WTC11 (cell line): ENCODE measurements at regions not wholly inside any gene's neighbourhood (a gene's known extent, or its start where the extent isn't known, plus 50 kb on each side); places are given as distances from the start of the nearest gene placed in this dataset.

Experiments
- ATAC-seq: fragments of 200-7000 bp; cut with Tn5 transposase; 2 replicates; pipeline ENCODE4 v1.10.0; 2021; ENCODE audit warnings: mild to moderate bottlenecking, moderate library complexity
- CTCF ChIA-PET: fragments of 300-600 bp; sonication (Branson Sonifier 250); formaldehyde crosslinking; loops from one replicate; lab custom pipeline; 2021; ENCODE audit warnings: antibody characterized with exemption; lab: Charles Lee
- POLR2A ChIA-PET: fragments of 350-600 bp; sonication (Branson Sonifier 250); formaldehyde crosslinking; loops from one replicate; lab custom pipeline; 2021; ENCODE audit warnings: antibody characterized with exemption; lab: Charles Lee
- DNase-seq: peaks from one replicate; pipeline ENCODE4 v3.0.0; 2021; ENCODE audit warnings: low spot score
- H3K27ac Mint-ChIP-seq: 2 replicates; pipeline ENCODE4 v1.8.0; 2021; ENCODE audit warnings: mixed read lengths
- H3K27me3 Mint-ChIP-seq: 2 replicates; pipeline ENCODE4 v1.8.0; 2021; ENCODE audit warnings: low read depth, mild to moderate bottlenecking, moderate library complexity, mixed read lengths
- H3K36me3 Mint-ChIP-seq: 2 replicates; pipeline ENCODE4 v1.8.0; 2021; ENCODE audit warnings: mixed read lengths
- H3K4me1 Mint-ChIP-seq: 2 replicates; pipeline ENCODE4 v1.8.0; 2022; ENCODE audit warnings: mixed read lengths
- H3K4me3 Mint-ChIP-seq: 2 replicates; pipeline ENCODE4 v1.8.0; 2021; ENCODE audit warnings: mild to moderate bottlenecking, moderate library complexity, mixed read lengths
- H3K9me3 Mint-ChIP-seq: 2 replicates; pipeline ENCODE4 v1.8.0; 2021; ENCODE audit warnings: mixed read lengths
- ATF3 ChIP-seq: sonication (generic); formaldehyde crosslinking; conservative IDR thresholded peaks from 2 replicates; pipeline ENCODE4 v1.8.1; 2022; ENCODE audit warnings: mild to moderate bottlenecking, missing genetic modification reagents
- E2F1 ChIP-seq: sonication (generic); formaldehyde crosslinking; IDR thresholded peaks from 2 replicates; pipeline ENCODE4 v1.8.0; 2022; ENCODE audit warnings: mild to moderate bottlenecking, missing genetic modification reagents
- ELF4 ChIP-seq: sonication (generic); formaldehyde crosslinking; IDR thresholded peaks from 2 replicates; pipeline ENCODE4 v1.8.1; 2022; ENCODE audit warnings: low read depth, mild to moderate bottlenecking, moderate library complexity, missing genetic modification reagents
- FOXJ3 ChIP-seq: sonication (generic); formaldehyde crosslinking; IDR thresholded peaks from 2 replicates; pipeline ENCODE4 v1.9.0; 2021; ENCODE audit warnings: missing genetic modification reagents, mild to moderate bottlenecking, borderline replicate concordance
- NR2C2 ChIP-seq: sonication (generic); formaldehyde crosslinking; IDR thresholded peaks from 2 replicates; pipeline ENCODE4 v1.8.0; 2022; ENCODE audit warnings: mild to moderate bottlenecking, missing genetic modification reagents
- SMAD4 ChIP-seq: sonication (generic); formaldehyde crosslinking; IDR thresholded peaks from 2 replicates; pipeline ENCODE4 v1.8.0; 2022; ENCODE audit warnings: mild to moderate bottlenecking, missing genetic modification reagents
- TEAD4 ChIP-seq: sonication (generic); formaldehyde crosslinking; IDR thresholded peaks from 2 replicates; pipeline ENCODE4 v1.8.0; 2022; ENCODE audit warnings: mild to moderate bottlenecking, missing genetic modification reagents
- ZNF219 ChIP-seq: sonication (generic); formaldehyde crosslinking; IDR thresholded peaks from 2 replicates; pipeline ENCODE4 v1.8.0; 2023; ENCODE audit warnings: missing genetic modification reagents, mild to moderate bottlenecking, borderline replicate concordance
- ZNF232 ChIP-seq: sonication (generic); formaldehyde crosslinking; IDR thresholded peaks from 2 replicates; pipeline ENCODE4 v1.8.0; 2022; ENCODE audit warnings: mild to moderate bottlenecking, missing genetic modification reagents
- ZNF396 ChIP-seq: fragments of 250-450 bp; sonication (Bioruptor Pico); IDR thresholded peaks from 2 replicates; pipeline ENCODE4 v1.8.0; 2021; ENCODE audit warnings: mild to moderate bottlenecking, moderate library complexity, borderline replicate concordance
- ZNF416 ChIP-seq: fragments of 250-450 bp; sonication (Bioruptor Pico); IDR thresholded peaks from 2 replicates; pipeline ENCODE4 v1.9.0; 2021; ENCODE audit warnings: mild to moderate bottlenecking, inconsistent platforms
- ZNF425 ChIP-seq: fragments of 250-450 bp; sonication (Bioruptor Pico); conservative IDR thresholded peaks from 2 replicates; pipeline ENCODE4 v1.9.0; 2021; ENCODE audit warnings: mild to moderate bottlenecking
- ZNF532 ChIP-seq: fragments of 250-450 bp; sonication (Bioruptor Pico); IDR thresholded peaks from 2 replicates; pipeline ENCODE4 v1.9.0; 2021; ENCODE audit warnings: mild to moderate bottlenecking, borderline replicate concordance
- TF ChIP-seq, protein P1 (sequence below): sonication (generic); formaldehyde crosslinking; IDR thresholded peaks from 2 replicates; pipeline ENCODE4 v1.8.0; 2023; ENCODE audit warnings: missing genetic modification reagents, mild to moderate bottlenecking, borderline replicate concordance
- TF ChIP-seq, protein P2 (sequence below): sonication (generic); formaldehyde crosslinking; IDR thresholded peaks from 2 replicates; pipeline ENCODE4 v1.8.1; 2022; ENCODE audit warnings: mild to moderate bottlenecking, moderate library complexity, missing genetic modification reagents
- TF ChIP-seq, protein P3 (sequence below): fragments of 200-600 bp; IDR thresholded peaks from 2 replicates; pipeline ENCODE4 v1.8.0; 2022; ENCODE audit warnings: antibody characterized with exemption
- TF ChIP-seq, protein P4 (sequence below): sonication (generic); formaldehyde crosslinking; IDR thresholded peaks from 2 replicates; pipeline ENCODE4 v1.8.0; 2022; ENCODE audit warnings: mild to moderate bottlenecking, missing genetic modification reagents

DNA sequence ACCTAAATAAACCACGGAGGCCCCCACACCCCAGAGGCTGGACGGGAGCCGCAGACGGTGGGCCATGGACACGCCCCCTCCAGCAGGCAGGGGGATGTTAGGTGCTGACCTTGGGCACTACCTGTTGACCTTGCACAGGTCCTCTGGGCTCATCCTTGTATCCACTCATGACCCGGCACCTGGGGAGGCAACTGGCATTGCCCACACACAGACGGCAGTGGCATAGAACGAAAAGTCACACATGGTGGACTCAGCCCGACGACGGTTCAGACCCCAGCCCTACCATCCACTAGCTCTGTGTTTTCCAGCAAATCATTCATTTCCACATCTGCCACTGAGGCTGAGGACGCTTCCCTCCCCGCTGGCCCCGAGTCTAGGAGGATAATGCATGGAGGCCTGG, 247.7 kb upstream of the PPP2R2D start (continued):
- TF ChIP-seq, protein P1, sequence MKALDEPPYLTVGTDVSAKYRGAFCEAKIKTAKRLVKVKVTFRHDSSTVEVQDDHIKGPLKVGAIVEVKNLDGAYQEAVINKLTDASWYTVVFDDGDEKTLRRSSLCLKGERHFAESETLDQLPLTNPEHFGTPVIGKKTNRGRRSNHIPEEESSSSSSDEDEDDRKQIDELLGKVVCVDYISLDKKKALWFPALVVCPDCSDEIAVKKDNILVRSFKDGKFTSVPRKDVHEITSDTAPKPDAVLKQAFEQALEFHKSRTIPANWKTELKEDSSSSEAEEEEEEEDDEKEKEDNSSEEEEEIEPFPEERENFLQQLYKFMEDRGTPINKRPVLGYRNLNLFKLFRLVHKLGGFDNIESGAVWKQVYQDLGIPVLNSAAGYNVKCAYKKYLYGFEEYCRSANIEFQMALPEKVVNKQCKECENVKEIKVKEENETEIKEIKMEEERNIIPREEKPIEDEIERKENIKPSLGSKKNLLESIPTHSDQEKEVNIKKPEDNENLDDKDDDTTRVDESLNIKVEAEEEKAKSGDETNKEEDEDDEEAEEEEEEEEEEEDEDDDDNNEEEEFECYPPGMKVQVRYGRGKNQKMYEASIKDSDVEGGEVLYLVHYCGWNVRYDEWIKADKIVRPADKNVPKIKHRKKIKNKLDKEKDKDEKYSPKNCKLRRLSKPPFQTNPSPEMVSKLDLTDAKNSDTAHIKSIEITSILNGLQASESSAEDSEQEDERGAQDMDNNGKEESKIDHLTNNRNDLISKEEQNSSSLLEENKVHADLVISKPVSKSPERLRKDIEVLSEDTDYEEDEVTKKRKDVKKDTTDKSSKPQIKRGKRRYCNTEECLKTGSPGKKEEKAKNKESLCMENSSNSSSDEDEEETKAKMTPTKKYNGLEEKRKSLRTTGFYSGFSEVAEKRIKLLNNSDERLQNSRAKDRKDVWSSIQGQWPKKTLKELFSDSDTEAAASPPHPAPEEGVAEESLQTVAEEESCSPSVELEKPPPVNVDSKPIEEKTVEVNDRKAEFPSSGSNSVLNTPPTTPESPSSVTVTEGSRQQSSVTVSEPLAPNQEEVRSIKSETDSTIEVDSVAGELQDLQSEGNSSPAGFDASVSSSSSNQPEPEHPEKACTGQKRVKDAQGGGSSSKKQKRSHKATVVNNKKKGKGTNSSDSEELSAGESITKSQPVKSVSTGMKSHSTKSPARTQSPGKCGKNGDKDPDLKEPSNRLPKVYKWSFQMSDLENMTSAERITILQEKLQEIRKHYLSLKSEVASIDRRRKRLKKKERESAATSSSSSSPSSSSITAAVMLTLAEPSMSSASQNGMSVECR (CRISPR knock-in tag) = no peak
- TF ChIP-seq, protein P2, sequence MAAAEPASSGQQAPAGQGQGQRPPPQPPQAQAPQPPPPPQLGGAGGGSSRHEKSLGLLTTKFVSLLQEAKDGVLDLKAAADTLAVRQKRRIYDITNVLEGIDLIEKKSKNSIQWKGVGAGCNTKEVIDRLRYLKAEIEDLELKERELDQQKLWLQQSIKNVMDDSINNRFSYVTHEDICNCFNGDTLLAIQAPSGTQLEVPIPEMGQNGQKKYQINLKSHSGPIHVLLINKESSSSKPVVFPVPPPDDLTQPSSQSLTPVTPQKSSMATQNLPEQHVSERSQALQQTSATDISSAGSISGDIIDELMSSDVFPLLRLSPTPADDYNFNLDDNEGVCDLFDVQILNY (CRISPR knock-in tag) = no peak
- TF ChIP-seq ZNF416 (CRISPR knock-in tag) = no peak

DNA sequence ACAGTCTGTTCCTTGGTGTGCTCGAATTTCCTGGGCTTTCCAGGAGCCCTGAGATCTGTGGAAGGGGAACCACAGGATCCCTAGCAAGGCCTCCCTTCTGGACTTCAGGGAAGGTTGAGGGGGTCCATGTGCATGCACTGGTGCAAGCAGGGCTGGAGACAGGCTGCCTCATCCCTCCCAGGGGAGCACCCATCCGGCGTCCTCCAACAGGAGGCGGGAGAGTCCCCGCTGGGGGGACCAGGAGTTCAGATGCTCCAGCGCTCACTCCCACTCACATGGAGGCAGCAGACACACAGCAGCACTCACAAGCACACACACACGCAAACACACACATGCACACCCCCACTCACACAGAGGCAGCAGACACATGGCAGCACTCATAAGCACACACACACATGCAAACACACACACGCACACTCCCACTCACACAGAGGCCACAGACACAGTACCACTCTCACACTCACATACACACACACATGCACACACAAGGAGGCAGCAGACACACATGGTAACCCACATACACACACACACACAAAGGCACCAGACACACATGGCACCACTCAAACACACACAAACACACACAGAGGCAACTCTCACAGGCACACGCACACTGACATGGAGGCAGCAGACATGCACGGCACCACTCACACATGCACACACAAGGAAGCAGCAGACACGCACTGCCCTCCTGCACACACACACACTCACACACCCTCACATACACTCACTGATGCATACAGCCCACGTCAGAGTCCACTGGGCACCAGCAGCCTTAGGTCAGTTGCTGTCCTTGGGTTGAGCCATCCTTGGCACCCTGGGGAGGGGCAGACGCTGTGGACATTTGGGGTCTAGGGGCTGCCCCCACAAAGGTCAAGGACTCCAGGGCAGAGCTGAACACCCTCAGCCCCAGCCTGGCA, 247.0 kb upstream of the PPP2R2D start:
- Mint-ChIP-seq H3K4me3 (no peak overlapping the region), H3K36me3 (no peaks in the 10 kb centered on the region), H3K27me3 (no peaks in the 10 kb centered on the region), H3K4me1 (peaks cover 57% of the 10 kb centered on the region), H3K27ac (peak overlapping the region; percentile 56; the same call in 1 of the 2 replicates), H3K9me3 (no peaks in the 10 kb centered on the region)
- ChIA-PET CTCF (no interaction called here), POLR2A (no interaction called here)
- DNase-seq (no peak), ATAC-seq (no peak)
- TF ChIP-seq TEAD4 (CRISPR knock-in tag) (no peak), ZNF232 (CRISPR knock-in tag) (no peak), ATF3 (CRISPR knock-in tag) (no peak), NR2C2 (CRISPR knock-in tag) (no peak), ELF4 (CRISPR knock-in tag) (no peak), ZNF425 (CRISPR knock-in tag) (no peak), FOXJ3 (CRISPR knock-in tag) (no peak), ZNF532 (CRISPR knock-in tag) (no peak), E2F1 (CRISPR knock-in tag) (no peak), ZNF219 (CRISPR knock-in tag) (no peak), ZNF396 (CRISPR knock-in tag) (no peak), SMAD4 (CRISPR knock-in tag) (no peak)
- TF ChIP-seq, protein P3, sequence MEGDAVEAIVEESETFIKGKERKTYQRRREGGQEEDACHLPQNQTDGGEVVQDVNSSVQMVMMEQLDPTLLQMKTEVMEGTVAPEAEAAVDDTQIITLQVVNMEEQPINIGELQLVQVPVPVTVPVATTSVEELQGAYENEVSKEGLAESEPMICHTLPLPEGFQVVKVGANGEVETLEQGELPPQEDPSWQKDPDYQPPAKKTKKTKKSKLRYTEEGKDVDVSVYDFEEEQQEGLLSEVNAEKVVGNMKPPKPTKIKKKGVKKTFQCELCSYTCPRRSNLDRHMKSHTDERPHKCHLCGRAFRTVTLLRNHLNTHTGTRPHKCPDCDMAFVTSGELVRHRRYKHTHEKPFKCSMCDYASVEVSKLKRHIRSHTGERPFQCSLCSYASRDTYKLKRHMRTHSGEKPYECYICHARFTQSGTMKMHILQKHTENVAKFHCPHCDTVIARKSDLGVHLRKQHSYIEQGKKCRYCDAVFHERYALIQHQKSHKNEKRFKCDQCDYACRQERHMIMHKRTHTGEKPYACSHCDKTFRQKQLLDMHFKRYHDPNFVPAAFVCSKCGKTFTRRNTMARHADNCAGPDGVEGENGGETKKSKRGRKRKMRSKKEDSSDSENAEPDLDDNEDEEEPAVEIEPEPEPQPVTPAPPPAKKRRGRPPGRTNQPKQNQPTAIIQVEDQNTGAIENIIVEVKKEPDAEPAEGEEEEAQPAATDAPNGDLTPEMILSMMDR = no peak
- TF ChIP-seq, protein P4, sequence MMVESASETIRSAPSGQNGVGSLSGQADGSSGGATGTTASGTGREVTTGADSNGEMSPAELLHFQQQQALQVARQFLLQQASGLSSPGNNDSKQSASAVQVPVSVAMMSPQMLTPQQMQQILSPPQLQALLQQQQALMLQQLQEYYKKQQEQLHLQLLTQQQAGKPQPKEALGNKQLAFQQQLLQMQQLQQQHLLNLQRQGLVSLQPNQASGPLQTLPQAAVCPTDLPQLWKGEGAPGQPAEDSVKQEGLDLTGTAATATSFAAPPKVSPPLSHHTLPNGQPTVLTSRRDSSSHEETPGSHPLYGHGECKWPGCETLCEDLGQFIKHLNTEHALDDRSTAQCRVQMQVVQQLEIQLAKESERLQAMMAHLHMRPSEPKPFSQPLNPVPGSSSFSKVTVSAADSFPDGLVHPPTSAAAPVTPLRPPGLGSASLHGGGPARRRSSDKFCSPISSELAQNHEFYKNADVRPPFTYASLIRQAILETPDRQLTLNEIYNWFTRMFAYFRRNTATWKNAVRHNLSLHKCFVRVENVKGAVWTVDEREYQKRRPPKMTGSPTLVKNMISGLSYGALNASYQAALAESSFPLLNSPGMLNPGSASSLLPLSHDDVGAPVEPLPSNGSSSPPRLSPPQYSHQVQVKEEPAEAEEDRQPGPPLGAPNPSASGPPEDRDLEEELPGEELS (CRISPR knock-in tag) = no peak
